Uterus (tissue), 3 donors: ENCODE measurements at regions not wholly inside any gene's neighbourhood (a gene's known extent, or its start where the extent isn't known, plus 50 kb on each side); places are given as distances from the start of the nearest gene placed in this dataset.

Experiments used
- DNase-seq, 2 donors: peaks; one replicate each; pipeline ENCODE4 v3.0.0-alpha.2; 2019 to 2020
- H3K27ac ChIP-seq, 2 donors: fragments of 200-600 bp; sonication (generic); 1 replicate in 1 of 2; 2 replicates in 1 of 2; pipeline ENCODE4 v1.5.1; 2016 to 2018
- H3K27me3 ChIP-seq, 2 donors: fragments of 200-600 bp; sonication (generic); one replicate each; pipeline ENCODE4 v1.5.1; 2018 to 2019; ENCODE audit warnings: control low read depth in 1 of 2
- H3K36me3 ChIP-seq, 2 donors: fragments of 200-600 bp; sonication (generic); one replicate each; pipeline ENCODE4 v1.5.1; 2019; ENCODE audit warnings: control low read depth in 1 of 2
- H3K4me1 ChIP-seq, 2 donors: fragments of 200-600 bp; sonication (generic); one replicate each; pipeline ENCODE4 v1.5.1; 2018 to 2019; ENCODE audit warnings: control low read depth in 1 of 2
- H3K4me3 ChIP-seq, 2 donors: fragments of 200-600 bp; sonication (generic); 1 replicate in 1 of 2; 2 replicates in 1 of 2; pipeline ENCODE4 v1.5.1; 2018 to 2019; ENCODE audit warnings: mild to moderate bottlenecking in 1 of 2
- H3K9me3 ChIP-seq, 2 donors: fragments of 200-600 bp; sonication (generic); one replicate each; pipeline ENCODE4 v1.5.1; 2019; ENCODE audit warnings: control low read depth in 1 of 2
- CTCF ChIP-seq, 4 experiments: fragments of 200-600 bp in 2 of 4; fragments of 450-650 bp in 2 of 4; sonication (generic) in 2 of 4; IDR thresholded peaks; one replicate each; pipeline ENCODE4 v1.5.1; 2016 to 2019; ENCODE audit warnings: antibody characterized with exemption in 4 of 4, mild to moderate bottlenecking in 2 of 4, moderate library complexity in 1 of 4
- POLR2A ChIP-seq, 2 donors: fragments of 450-650 bp; IDR thresholded peaks; one replicate each; pipeline ENCODE4 v1.6.1; 2016; ENCODE audit warnings: antibody characterized with exemption in 2 of 2, mild to moderate bottlenecking in 1 of 2, moderate library complexity in 1 of 2
- intact Hi-C: fragments of 100-400 bp; cut with DNase I; formaldehyde crosslinking; loops from one replicate; pipeline ENCODE4 v1.15.1; 2023; ENCODE audit warnings: low total_unique reads
- donor health status: DM: yes; HTN: yes; CAD: no.

GRCh38 chr12:60112763-60113162, 516.9 kb downstream of the SLC16A7 start:
- Histone ChIP-seq H3K27ac (no peak overlapping the region), H3K27me3 (no peaks in the 10 kb centered on the region), H3K36me3 (no peaks in the 10 kb centered on the region), H3K9me3 (no peaks in the 10 kb centered on the region), H3K4me3 (no peak overlapping the region), H3K4me1 (no peaks in the 10 kb centered on the region)
- intact Hi-C loops = no loop called here
- DNase-seq = no peak
- TF ChIP-seq POLR2A (IDR thresholded peaks at IDR 0.05) = no peak

DNA sequence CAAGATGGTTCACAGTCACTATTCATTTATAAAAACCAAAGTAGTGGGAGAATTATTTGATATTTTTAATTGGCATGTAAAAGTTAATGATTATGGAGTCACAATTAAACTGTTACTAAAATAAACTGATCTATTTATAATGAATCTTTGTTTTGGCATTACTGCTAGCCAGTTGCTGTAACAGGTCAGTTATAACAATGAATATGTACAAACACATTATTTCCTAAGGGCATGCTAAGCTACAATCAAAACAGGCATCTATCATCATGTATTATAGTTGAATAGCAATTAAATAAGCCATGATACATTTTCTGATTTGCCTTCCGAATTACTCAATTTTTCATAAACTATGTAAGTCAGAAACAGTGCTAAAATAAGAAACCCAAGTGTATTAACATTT, 518.3 kb downstream of the SLC16A7 start:
- H3K36me3 ChIP-seq = no peaks in the 10 kb centered on the region
- no peaks in the 10 kb centered on the region for H3K4me1 ChIP-seq
- H3K4me3 ChIP-seq = no peak overlapping the region
- no peaks in the 10 kb centered on the region for H3K9me3 ChIP-seq
- intact Hi-C loops = no loop called here
- H3K27ac ChIP-seq = no peak overlapping the region
- no peaks in the 10 kb centered on the region for H3K27me3 ChIP-seq
- DNase-seq = no peak
- TF ChIP-seq POLR2A (IDR thresholded peaks at IDR 0.05) (no peak), CTCF (IDR thresholded peaks at IDR 0.05) (no peak)

GRCh38 chr12:60119327-60119726, 523.5 kb downstream of the SLC16A7 start:
- intact Hi-C loops = no loop called here
- Histone ChIP-seq H3K27ac (no peak overlapping the region), H3K27me3 (no peaks in the 10 kb centered on the region), H3K36me3 (no peaks in the 10 kb centered on the region), H3K4me3 (no peak overlapping the region), H3K4me1 (no peaks in the 10 kb centered on the region), H3K9me3 (no peaks in the 10 kb centered on the region)
- TF ChIP-seq POLR2A (IDR thresholded peaks at IDR 0.05) (no peak), CTCF (IDR thresholded peaks at IDR 0.05) (no peak)
- DNase-seq = no peak

GRCh38 chr12:60120199-60120598, 524.4 kb downstream of the SLC16A7 start:
- no peaks in the 10 kb centered on the region for H3K36me3 ChIP-seq
- intact Hi-C loops = no loop called here
- no peaks in the 10 kb centered on the region for H3K4me1 ChIP-seq
- no peak for DNase-seq
- H3K27me3 ChIP-seq = no peaks in the 10 kb centered on the region
- H3K27ac ChIP-seq = no peak overlapping the region
- TF ChIP-seq CTCF (IDR thresholded peaks at IDR 0.05) = no peak
- TF ChIP-seq POLR2A (IDR thresholded peaks at IDR 0.05) = no peak
- no peaks in the 10 kb centered on the region for H3K9me3 ChIP-seq
- no peak overlapping the region for H3K4me3 ChIP-seq

DNA sequence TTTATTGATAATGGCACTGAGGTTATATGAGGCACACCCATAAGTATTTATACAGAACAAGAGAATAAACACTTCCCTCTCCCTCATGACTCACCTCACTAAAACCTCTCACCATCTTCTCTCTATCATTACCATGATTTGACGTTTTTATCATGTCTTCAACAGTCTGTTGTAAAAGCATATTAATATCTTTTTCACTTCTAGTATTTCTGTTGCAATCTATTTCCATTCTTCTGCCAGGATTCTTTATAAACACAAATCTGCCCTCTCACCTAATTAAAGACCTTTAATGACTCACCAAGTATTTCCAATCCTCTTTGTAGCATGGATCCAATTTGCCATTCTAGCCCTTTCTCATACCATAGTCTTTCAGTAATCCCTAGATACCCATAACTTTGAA, 527.7 kb downstream of the SLC16A7 start:
- DNase-seq = no peak
- Histone ChIP-seq H3K27me3 (no peaks in the 10 kb centered on the region), H3K4me1 (no peaks in the 10 kb centered on the region), H3K4me3 (no peak overlapping the region), H3K36me3 (no peaks in the 10 kb centered on the region), H3K9me3 (no peaks in the 10 kb centered on the region), H3K27ac (no peak overlapping the region)
- intact Hi-C loops = no loop called here
- TF ChIP-seq CTCF (IDR thresholded peaks at IDR 0.05) = no peak
- TF ChIP-seq POLR2A (IDR thresholded peaks at IDR 0.05) = no peak

DNA sequence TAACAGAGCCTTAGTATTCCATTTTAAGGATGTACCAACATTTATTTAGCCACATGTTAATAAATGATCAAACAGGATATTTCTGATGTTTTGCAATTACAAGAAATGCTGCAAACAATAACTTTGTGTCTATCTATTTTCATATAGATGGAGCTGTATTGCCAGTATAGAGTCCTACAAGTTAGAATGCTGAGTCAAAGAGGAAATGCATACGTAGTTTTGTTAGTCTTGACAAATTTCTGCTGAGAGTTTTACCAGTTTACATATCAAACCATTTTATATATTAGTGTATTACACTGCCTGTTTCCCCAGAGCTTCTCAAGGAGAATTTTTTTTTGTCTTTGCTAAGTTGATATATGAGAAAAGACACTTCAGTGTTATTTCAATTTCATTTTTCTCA, 541.7 kb downstream of the SLC16A7 start:
- no peaks in the 10 kb centered on the region for H3K27me3 ChIP-seq
- H3K27ac ChIP-seq = no peak overlapping the region
- DNase-seq = no peak
- intact Hi-C loops = no loop called here
- no peaks in the 10 kb centered on the region for H3K9me3 ChIP-seq
- no peak for TF ChIP-seq CTCF (IDR thresholded peaks at IDR 0.05)
- TF ChIP-seq POLR2A (IDR thresholded peaks at IDR 0.05) = no peak
- no peaks in the 10 kb centered on the region for H3K4me1 ChIP-seq
- no peaks in the 10 kb centered on the region for H3K36me3 ChIP-seq
- H3K4me3 ChIP-seq = no peak overlapping the region
